ENCODE measurements at regions not wholly inside any gene's neighbourhood (a gene's known extent, or its start where the extent isn't known, plus 50 kb on each side); places are given as distances from the start of the nearest gene placed in this dataset.

- Histone ChIP-seq H3K9me3 (ENCODE audit: low read length) (no peaks in the 10 kb centered on the region), H3K4me3 (ENCODE audit: low read length) (no peak overlapping the region), H3K9me2 (replicated peaks; ENCODE audit: low read length) (no peaks in the 10 kb centered on the region), H2AFZ (ENCODE audit: low read length) (no peak overlapping the region), H3K4me2 (ENCODE audit: low read length) (no peak overlapping the region), H3K79me2 (ENCODE audit: low read length) (no peaks in the 10 kb centered on the region), H3K9ac (ENCODE audit: low read length) (no peak overlapping the region), H3K36me3 (ENCODE audit: low read depth, low read length) (no peaks in the 10 kb centered on the region), H3F3A (ENCODE audit: low read length, unreplicated experiment) (no peaks in the 10 kb centered on the region), H4K20me1 (ENCODE audit: low read length) (no peaks in the 10 kb centered on the region), H3K27ac (ENCODE audit: low read length) (no peak overlapping the region), H3K27me3 (ENCODE audit: low read length) (no peaks in the 10 kb centered on the region), H3K4me1 (ENCODE audit: insufficient read depth, low read length) (peaks cover 2% of the 10 kb centered on the region)
- intact Hi-C loops (cut with micrococcal nuclease) = no loop called here
- no TSS peak for BruUV-seq (replicated peaks)
- POLR2A ChIA-PET (ENCODE audit: unreplicated experiment) = no interaction called here
- no peak for ATAC-seq
- TF ChIP-seq EZH2 (IDR thresholded peaks at IDR 0.05; ENCODE audit: low read length, unreplicated experiment) (no peak), CTCF (conservative IDR thresholded peaks at IDR 0.05; ENCODE audit: low read depth, low read length) (no peak), EZH2phosphoT487 (IDR thresholded peaks at IDR 0.05; ENCODE audit: borderline replicate concordance, low read length) (no peak)
- DNase-seq = no peak
- CTCF ChIA-PET = no interaction called here
These were observed 230.9 kb downstream of the KLF6 start for GRCh38 chr10:3554121-3554522.

DNA sequence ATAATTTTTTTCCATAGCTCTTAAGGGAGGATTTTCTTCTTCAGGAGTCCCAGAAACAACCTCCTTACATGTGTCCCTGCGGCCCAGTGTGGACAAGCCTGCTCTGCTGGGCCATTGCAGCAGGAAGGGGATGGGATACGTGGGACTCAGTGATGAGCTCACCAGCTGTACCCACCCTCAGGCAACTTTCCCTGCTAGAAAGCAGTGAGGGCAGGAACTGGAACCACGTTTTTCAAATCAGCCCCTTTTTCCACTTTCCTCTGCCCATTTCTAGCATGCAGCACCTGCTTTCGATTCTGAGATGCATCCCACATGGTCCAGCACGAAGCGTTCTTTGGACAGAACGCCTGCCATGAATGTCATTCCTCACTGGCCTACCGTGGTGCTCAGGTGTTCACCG, 232.7 kb downstream of the KLF6 start:
- intact Hi-C loops (cut with micrococcal nuclease) = no loop called here
- Histone ChIP-seq H3K27me3 (ENCODE audit: low read length) (no peaks in the 10 kb centered on the region), H3K27ac (ENCODE audit: low read length) (no peak overlapping the region), H3K79me2 (ENCODE audit: low read length) (no peaks in the 10 kb centered on the region), H3K4me1 (ENCODE audit: insufficient read depth, low read length) (peaks cover 5% of the 10 kb centered on the region), H4K20me1 (ENCODE audit: low read length) (no peaks in the 10 kb centered on the region), H3K4me3 (ENCODE audit: low read length) (no peak overlapping the region), H2AFZ (ENCODE audit: low read length) (no peak overlapping the region), H3K9me2 (replicated peaks; ENCODE audit: low read length) (no peaks in the 10 kb centered on the region), H3F3A (ENCODE audit: low read length, unreplicated experiment) (no peaks in the 10 kb centered on the region), H3K9ac (ENCODE audit: low read length) (no peak overlapping the region), H3K4me2 (ENCODE audit: low read length) (no peak overlapping the region), H3K9me3 (ENCODE audit: low read length) (no peaks in the 10 kb centered on the region), H3K36me3 (ENCODE audit: low read depth, low read length) (no peaks in the 10 kb centered on the region)
- CTCF ChIA-PET = no interaction called here
- TF ChIP-seq EZH2phosphoT487 (IDR thresholded peaks at IDR 0.05; ENCODE audit: borderline replicate concordance, low read length) = no peak
- TF ChIP-seq EZH2 (IDR thresholded peaks at IDR 0.05; ENCODE audit: low read length, unreplicated experiment) = no peak
- no peak for TF ChIP-seq CTCF (conservative IDR thresholded peaks at IDR 0.05; ENCODE audit: low read depth, low read length)
- DNase-seq (no peak), ATAC-seq (no peak)
- POLR2A ChIA-PET (ENCODE audit: unreplicated experiment) = no interaction called here
- BruUV-seq (replicated peaks) = no TSS peak

GRCh38 chr10:3551761-3552160, 233.2 kb downstream of the KLF6 start:
- intact Hi-C loops (cut with micrococcal nuclease) = no loop called here
- Histone ChIP-seq H3K4me1 (ENCODE audit: insufficient read depth, low read length) (peaks cover 5% of the 10 kb centered on the region), H2AFZ (ENCODE audit: low read length) (no peak overlapping the region), H3K36me3 (ENCODE audit: low read depth, low read length) (no peaks in the 10 kb centered on the region), H3K9me3 (ENCODE audit: low read length) (no peaks in the 10 kb centered on the region), H3F3A (ENCODE audit: low read length, unreplicated experiment) (no peaks in the 10 kb centered on the region), H3K9ac (ENCODE audit: low read length) (no peak overlapping the region), H4K20me1 (ENCODE audit: low read length) (no peaks in the 10 kb centered on the region), H3K79me2 (ENCODE audit: low read length) (no peaks in the 10 kb centered on the region), H3K4me2 (ENCODE audit: low read length) (no peak overlapping the region), H3K4me3 (ENCODE audit: low read length) (no peak overlapping the region), H3K9me2 (replicated peaks; ENCODE audit: low read length) (no peaks in the 10 kb centered on the region), H3K27me3 (ENCODE audit: low read length) (no peaks in the 10 kb centered on the region), H3K27ac (ENCODE audit: low read length) (no peak overlapping the region)
- BruUV-seq (replicated peaks) = no TSS peak
- TF ChIP-seq EZH2phosphoT487 (IDR thresholded peaks at IDR 0.05; ENCODE audit: borderline replicate concordance, low read length) = no peak
- no peak for TF ChIP-seq EZH2 (IDR thresholded peaks at IDR 0.05; ENCODE audit: low read length, unreplicated experiment)
- no peak for TF ChIP-seq CTCF (conservative IDR thresholded peaks at IDR 0.05; ENCODE audit: low read depth, low read length)
- DNase-seq (no peak), ATAC-seq (no peak)
- POLR2A ChIA-PET (ENCODE audit: unreplicated experiment) = no interaction called here
- CTCF ChIA-PET = no interaction called here

All from PC-3 (cell line).